IgD-negative memory B cell (primary cell): ENCODE measurements at regions not wholly inside any gene's neighbourhood (a gene's known extent, or its start where the extent isn't known, plus 50 kb on each side); places are given as distances from the start of the nearest gene placed in this dataset.
"Not testable (repeated sequence)": the region's sequence is repeated elsewhere in the genome, so short reads cannot be mapped to it uniquely, and the experiment has no call there.

Experiments
- H3K27ac Mint-ChIP-seq, 3 donors: one replicate each; pipeline ENCODE4 v1.8.0; 2020 to 2022; ENCODE audit warnings: mild to moderate bottlenecking in 3 of 3, mixed read lengths in 3 of 3, moderate library complexity in 1 of 3
- H3K27me3 Mint-ChIP-seq: one replicate; pipeline ENCODE4 v1.8.0; 2021; ENCODE audit warnings: mixed read lengths
- H3K36me3 Mint-ChIP-seq: one replicate; pipeline ENCODE4 v1.8.0; 2020; ENCODE audit warnings: mild to moderate bottlenecking, mixed read lengths
- H3K4me1 Mint-ChIP-seq, 3 donors: one replicate each; pipeline ENCODE4 v1.8.0; 2020 to 2022; ENCODE audit warnings: mixed read lengths in 3 of 3, mild to moderate bottlenecking in 1 of 3
- H3K4me3 Mint-ChIP-seq, 4 donors: one replicate each; pipeline ENCODE4 v1.8.0; 2020 to 2022; ENCODE audit warnings: mild to moderate bottlenecking in 4 of 4, mixed read lengths in 4 of 4, moderate library complexity in 3 of 4
- H3K9me3 Mint-ChIP-seq, 3 donors: one replicate each; pipeline ENCODE4 v1.8.0; 2020 to 2021; ENCODE audit warnings: mixed read lengths in 3 of 3, mild to moderate bottlenecking in 1 of 3

- H3K27ac Mint-ChIP-seq = peak overlapping the region in 1 of 3 donors; percentile 90
- H3K9me3 Mint-ChIP-seq = no peaks in the 10 kb centered on the region
- peaks cover 4% of the 10 kb centered on the region for H3K27me3 Mint-ChIP-seq
- H3K4me3 Mint-ChIP-seq = peak overlapping the region; percentile 24 to 95 (median 85)
- H3K36me3 Mint-ChIP-seq = no peaks in the 10 kb centered on the region
- H3K4me1 Mint-ChIP-seq = peaks cover 0 to 3% (median 0%) of the 10 kb centered on the region in 3 donors
Observed at GRCh38 chr15:77944002-77944867, 133.3 kb downstream of the TBC1D2B start.

GRCh38 chr15:77942611-77943211 is 134.8 kb downstream of the TBC1D2B start:
- Mint-ChIP-seq H3K4me1 (peaks cover 0 to 3% (median 0%) of the 10 kb centered on the region in 3 donors), H3K9me3 (no peaks in the 10 kb centered on the region), H3K27me3 (peaks cover 2% of the 10 kb centered on the region), H3K4me3 (no peak overlapping the region), H3K27ac (peak overlapping the region in 1 of 3 donors; percentile 74), H3K36me3 (no peaks in the 10 kb centered on the region)

- not testable (repeated sequence) for H3K4me1 Mint-ChIP-seq, H3K36me3 Mint-ChIP-seq, H3K27me3 Mint-ChIP-seq, H3K4me3 Mint-ChIP-seq, H3K9me3 Mint-ChIP-seq, H3K27ac Mint-ChIP-seq
Observed at GRCh38 chr15:77941090-77941827, 136.3 kb downstream of the TBC1D2B start.

- no peak overlapping the region for H3K4me3 Mint-ChIP-seq
- peaks cover 2% of the 10 kb centered on the region for H3K27me3 Mint-ChIP-seq
- H3K36me3 Mint-ChIP-seq = no peaks in the 10 kb centered on the region
- H3K9me3 Mint-ChIP-seq = no peaks in the 10 kb centered on the region
- no peak overlapping the region for H3K27ac Mint-ChIP-seq
- H3K4me1 Mint-ChIP-seq = peaks cover 0 to 3% (median 0%) of the 10 kb centered on the region in 3 donors
Observed at GRCh38 chr15:77940381-77940947, 137.0 kb downstream of the TBC1D2B start.

- H3K36me3 Mint-ChIP-seq = no peaks in the 10 kb centered on the region
- H3K4me1 Mint-ChIP-seq = no peaks in the 10 kb centered on the region
- no peaks in the 10 kb centered on the region for H3K27me3 Mint-ChIP-seq
- H3K4me3 Mint-ChIP-seq = no peak overlapping the region
- no peaks in the 10 kb centered on the region for H3K9me3 Mint-ChIP-seq
- H3K27ac Mint-ChIP-seq = no peak overlapping the region
Observed at GRCh38 chr15:77939851-77940250, 137.7 kb downstream of the TBC1D2B start.

- not testable (repeated sequence) for H3K9me3 Mint-ChIP-seq, H3K4me3 Mint-ChIP-seq
Observed at GRCh38 chr15:77939026-77939425, 138.5 kb downstream of the TBC1D2B start.

GRCh38 chr15:77938546-77938945 is 139.0 kb downstream of the TBC1D2B start:
- H3K9me3 Mint-ChIP-seq, H3K36me3 Mint-ChIP-seq, H3K4me1 Mint-ChIP-seq, H3K27me3 Mint-ChIP-seq, H3K4me3 Mint-ChIP-seq: not testable (repeated sequence)
- H3K27ac Mint-ChIP-seq = peak overlapping the region in 1 of 3 donors; percentile 39

More at GRCh38 chr15:77939026-77939425, 138.5 kb downstream of the TBC1D2B start:
- not testable (repeated sequence) for H3K36me3 Mint-ChIP-seq, H3K27me3 Mint-ChIP-seq, H3K4me1 Mint-ChIP-seq
- peak overlapping the region in 1 of 3 donors; percentile 39 for H3K27ac Mint-ChIP-seq

GRCh38 chr15:77936567-77936966 is 140.9 kb downstream of the TBC1D2B start:
- H3K27ac Mint-ChIP-seq, H3K27me3 Mint-ChIP-seq, H3K9me3 Mint-ChIP-seq, H3K36me3 Mint-ChIP-seq, H3K4me1 Mint-ChIP-seq: not testable (repeated sequence)
- H3K4me3 Mint-ChIP-seq = peak overlapping the region in 1 of 4 donors; percentile 17

GRCh38 chr15:77934516-77934915 is 143.0 kb downstream of the TBC1D2B start:
- H3K9me3 Mint-ChIP-seq, H3K4me3 Mint-ChIP-seq, H3K27me3 Mint-ChIP-seq, H3K4me1 Mint-ChIP-seq, H3K27ac Mint-ChIP-seq, H3K36me3 Mint-ChIP-seq: not testable (repeated sequence)

- H3K9me3 Mint-ChIP-seq, H3K4me3 Mint-ChIP-seq, H3K36me3 Mint-ChIP-seq, H3K4me1 Mint-ChIP-seq, H3K27me3 Mint-ChIP-seq, H3K27ac Mint-ChIP-seq: not testable (repeated sequence)
Observed at GRCh38 chr15:77930907-77931306, 146.6 kb downstream of the TBC1D2B start.

- H3K4me1 Mint-ChIP-seq, H3K27me3 Mint-ChIP-seq, H3K9me3 Mint-ChIP-seq, H3K27ac Mint-ChIP-seq, H3K36me3 Mint-ChIP-seq, H3K4me3 Mint-ChIP-seq: not testable (repeated sequence)
Observed at GRCh38 chr15:77930490-77930889, 147.0 kb downstream of the TBC1D2B start.

GRCh38 chr15:77926789-77927188 is 150.7 kb downstream of the TBC1D2B start:
- not testable (repeated sequence) for H3K4me1 Mint-ChIP-seq, H3K9me3 Mint-ChIP-seq, H3K4me3 Mint-ChIP-seq, H3K36me3 Mint-ChIP-seq, H3K27me3 Mint-ChIP-seq, H3K27ac Mint-ChIP-seq

- not testable (repeated sequence) for H3K9me3 Mint-ChIP-seq, H3K27me3 Mint-ChIP-seq, H3K4me1 Mint-ChIP-seq, H3K27ac Mint-ChIP-seq, H3K36me3 Mint-ChIP-seq, H3K4me3 Mint-ChIP-seq
Observed at GRCh38 chr15:77926296-77926695, 151.2 kb downstream of the TBC1D2B start.

GRCh38 chr15:77925101-77925500 is 152.4 kb downstream of the TBC1D2B start:
- not testable (repeated sequence) for H3K4me1 Mint-ChIP-seq, H3K36me3 Mint-ChIP-seq, H3K4me3 Mint-ChIP-seq, H3K9me3 Mint-ChIP-seq, H3K27me3 Mint-ChIP-seq, H3K27ac Mint-ChIP-seq

- Mint-ChIP-seq H3K4me1 (no peaks in the 10 kb centered on the region), H3K27ac (no peak overlapping the region), H3K27me3 (peaks cover 6% of the 10 kb centered on the region), H3K9me3 (no peaks in the 10 kb centered on the region), H3K36me3 (no peaks in the 10 kb centered on the region), H3K4me3 (no peak overlapping the region)
Observed at GRCh38 chr15:77921664-77922063, 155.8 kb downstream of the TBC1D2B start.
